GM06990 (cell line): ENCODE measurements at regions not wholly inside any gene's neighbourhood (a gene's known extent, or its start where the extent isn't known, plus 50 kb on each side); places are given as distances from the start of the nearest gene placed in this dataset.

Source experiments
- DNase-seq: peaks from one replicate; pipeline ENCODE4 v3.0.0-alpha.2; 2011; ENCODE audit not compliant: insufficient read length; ENCODE audit errors: extremely low read depth
- H3K27me3 ChIP-seq: replicated peaks from 2 replicates; pipeline ENCODE4 v1.6.0; 2011; ENCODE audit warnings: low read length; ENCODE audit not compliant: control insufficient read depth, insufficient read depth
- H3K36me3 ChIP-seq: 2 replicates; pipeline ENCODE4 v1.5.1; 2011; ENCODE audit warnings: low read length; ENCODE audit not compliant: control insufficient read depth, insufficient read depth
- H3K4me3 ChIP-seq: replicated peaks from 2 replicates; pipeline ENCODE4 v1.5.1; 2011; ENCODE audit warnings: low read depth, mild to moderate bottlenecking, control low read depth, low read length
- CTCF ChIP-seq: IDR thresholded peaks from 2 replicates; pipeline ENCODE4 v1.5.1; 2011; ENCODE audit warnings: low read length, control low read depth, mild to moderate bottlenecking, inconsistent platforms; ENCODE audit not compliant: insufficient read depth, poor library complexity, severe bottlenecking

- no peak overlapping the region for H3K4me3 ChIP-seq
- no peak for TF ChIP-seq CTCF
- no peak for DNase-seq
These were observed 235.1 kb upstream of the DIO2 start for GRCh38 chr14:80446356-80446755.

GRCh38 chr14:80445605-80446004 lies 234.3 kb upstream of the DIO2 start:
- H3K36me3 ChIP-seq = no peaks in the 10 kb centered on the region
- H3K27me3 ChIP-seq = no peaks in the 10 kb centered on the region
- DNase-seq = no peak
- TF ChIP-seq CTCF = no peak
- no peak overlapping the region for H3K4me3 ChIP-seq

More at GRCh38 chr14:80446356-80446755, 235.1 kb upstream of the DIO2 start:
- no peaks in the 10 kb centered on the region for H3K36me3 ChIP-seq
- H3K27me3 ChIP-seq = no peaks in the 10 kb centered on the region

GRCh38 chr14:80434574-80435321 lies 223.4 kb upstream of the DIO2 start:
- Histone ChIP-seq H3K4me3 (no peak overlapping the region), H3K36me3 (no peaks in the 10 kb centered on the region), H3K27me3 (no peaks in the 10 kb centered on the region)
- TF ChIP-seq CTCF = no peak
- no peak for DNase-seq

GRCh38 chr14:80433811-80434210 lies 222.5 kb upstream of the DIO2 start:
- Histone ChIP-seq H3K36me3 (no peaks in the 10 kb centered on the region), H3K27me3 (no peaks in the 10 kb centered on the region), H3K4me3 (no peak overlapping the region)
- no peak for DNase-seq
- TF ChIP-seq CTCF = no peak

- no peaks in the 10 kb centered on the region for H3K36me3 ChIP-seq
- TF ChIP-seq CTCF = no peak
- no peak overlapping the region for H3K4me3 ChIP-seq
- no peak for DNase-seq
- no peaks in the 10 kb centered on the region for H3K27me3 ChIP-seq
These were observed 217.4 kb upstream of the DIO2 start for GRCh38 chr14:80428671-80429070.

- DNase-seq = no peak
- H3K4me3 ChIP-seq = no peak overlapping the region
- no peaks in the 10 kb centered on the region for H3K36me3 ChIP-seq
- no peaks in the 10 kb centered on the region for H3K27me3 ChIP-seq
- no peak for TF ChIP-seq CTCF
These were observed 216.9 kb upstream of the DIO2 start for GRCh38 chr14:80428171-80428570.
